ENCODE measurements at regions not wholly inside any gene's neighbourhood (a gene's known extent, or its start where the extent isn't known, plus 50 kb on each side); places are given as distances from the start of the nearest gene placed in this dataset.

- H3K4me3 ChIP-seq (ENCODE audit: low read depth, low read length), result no peak overlapping the region
- DNase-seq (ENCODE audit: low read depth), result no peak
- TF ChIP-seq, protein P1, sequence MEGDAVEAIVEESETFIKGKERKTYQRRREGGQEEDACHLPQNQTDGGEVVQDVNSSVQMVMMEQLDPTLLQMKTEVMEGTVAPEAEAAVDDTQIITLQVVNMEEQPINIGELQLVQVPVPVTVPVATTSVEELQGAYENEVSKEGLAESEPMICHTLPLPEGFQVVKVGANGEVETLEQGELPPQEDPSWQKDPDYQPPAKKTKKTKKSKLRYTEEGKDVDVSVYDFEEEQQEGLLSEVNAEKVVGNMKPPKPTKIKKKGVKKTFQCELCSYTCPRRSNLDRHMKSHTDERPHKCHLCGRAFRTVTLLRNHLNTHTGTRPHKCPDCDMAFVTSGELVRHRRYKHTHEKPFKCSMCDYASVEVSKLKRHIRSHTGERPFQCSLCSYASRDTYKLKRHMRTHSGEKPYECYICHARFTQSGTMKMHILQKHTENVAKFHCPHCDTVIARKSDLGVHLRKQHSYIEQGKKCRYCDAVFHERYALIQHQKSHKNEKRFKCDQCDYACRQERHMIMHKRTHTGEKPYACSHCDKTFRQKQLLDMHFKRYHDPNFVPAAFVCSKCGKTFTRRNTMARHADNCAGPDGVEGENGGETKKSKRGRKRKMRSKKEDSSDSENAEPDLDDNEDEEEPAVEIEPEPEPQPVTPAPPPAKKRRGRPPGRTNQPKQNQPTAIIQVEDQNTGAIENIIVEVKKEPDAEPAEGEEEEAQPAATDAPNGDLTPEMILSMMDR (IDR thresholded peaks at IDR 0.05; ENCODE audit: low read depth, low read length, missing control alignments), result no peak
Measured at GRCh38 chr15:53404930-53405493, 354.5 kb downstream of the WDR72 start.

DNA sequence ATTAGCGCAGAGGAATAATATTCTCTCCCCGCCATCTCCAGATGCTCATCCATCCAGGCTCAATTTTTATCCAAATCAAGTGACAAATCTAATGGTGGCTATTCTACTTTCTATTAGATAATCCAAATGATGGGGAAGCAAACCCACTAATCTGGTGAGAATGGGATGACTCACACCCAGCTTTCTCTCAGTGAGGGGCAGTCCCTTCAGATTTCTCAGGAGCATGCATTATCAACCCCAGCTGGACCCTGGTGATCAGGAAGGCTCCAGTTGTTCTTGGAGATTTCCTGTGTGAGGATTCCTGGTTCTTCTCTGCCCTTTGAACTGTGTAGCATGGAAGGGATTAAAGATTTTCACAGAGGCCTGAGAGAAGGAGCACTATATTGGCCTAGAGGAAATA, 358.0 kb downstream of the WDR72 start:
- DNase-seq (ENCODE audit: low read depth), result no peak
- no peak overlapping the region for H3K4me3 ChIP-seq (ENCODE audit: low read depth, low read length)
- TF ChIP-seq, protein P1 (IDR thresholded peaks at IDR 0.05; ENCODE audit: low read depth, low read length, missing control alignments), result no peak

GRCh38 chr15:53400986-53401385, 358.5 kb downstream of the WDR72 start:
- H3K4me3 ChIP-seq (ENCODE audit: low read depth, low read length), result no peak overlapping the region
- TF ChIP-seq, protein P1 (IDR thresholded peaks at IDR 0.05; ENCODE audit: low read depth, low read length, missing control alignments), result no peak
- no peak for DNase-seq (ENCODE audit: low read depth)

GRCh38 chr15:53397041-53397616, 362.3 kb downstream of the WDR72 start:
- no peak for DNase-seq (ENCODE audit: low read depth)
- TF ChIP-seq, protein P1 (IDR thresholded peaks at IDR 0.05; ENCODE audit: low read depth, low read length, missing control alignments), result no peak
- H3K4me3 ChIP-seq (ENCODE audit: low read depth, low read length), result no peak overlapping the region

- no peak for DNase-seq (ENCODE audit: low read depth)
- TF ChIP-seq, protein P1 (IDR thresholded peaks at IDR 0.05; ENCODE audit: low read depth, low read length, missing control alignments), result no peak
- no peak overlapping the region for H3K4me3 ChIP-seq (ENCODE audit: low read depth, low read length)
Measured at GRCh38 chr15:53395871-53396270, 363.6 kb downstream of the WDR72 start.

DNA sequence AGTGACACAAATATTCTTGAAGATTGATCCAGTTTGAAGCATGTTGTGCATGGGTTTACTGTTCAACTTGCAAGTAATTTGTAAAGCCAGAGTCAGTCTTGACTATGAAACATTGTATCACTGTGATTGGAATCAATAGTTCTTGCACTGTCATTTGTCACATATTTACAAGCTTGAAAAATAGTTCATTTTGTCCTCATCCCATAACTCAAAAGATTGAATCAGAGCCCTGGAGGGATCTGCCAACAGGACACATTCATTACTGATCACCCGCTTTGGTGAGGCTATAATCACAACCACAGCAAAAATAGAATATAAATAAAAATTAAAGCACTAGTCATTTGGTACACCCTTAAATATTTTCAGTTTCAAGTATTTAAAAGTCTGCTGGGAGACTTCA, 368.9 kb downstream of the WDR72 start:
- TF ChIP-seq, protein P1 (IDR thresholded peaks at IDR 0.05; ENCODE audit: low read depth, low read length, missing control alignments), result no peak
- no peak overlapping the region for H3K4me3 ChIP-seq (ENCODE audit: low read depth, low read length)
- no peak for DNase-seq (ENCODE audit: low read depth)

All from GM12864 (cell line).